Fibroblast of lung (primary cell): ENCODE measurements at regions not wholly inside any gene's neighbourhood (a gene's known extent, or its start where the extent isn't known, plus 50 kb on each side); places are given as distances from the start of the nearest gene placed in this dataset.

Experiments used
- DNase-seq, 2 donors: peaks; one replicate each; pipeline versions ENCODE4 v3.0.0 to v3.0.0-alpha.2; 2010; ENCODE audit warnings: low read depth in 2 of 2
- H2AFZ ChIP-seq: 2 replicates; pipeline ENCODE4 v1.5.1; 2012; ENCODE audit warnings: low read length, control low read depth, inconsistent platforms
- H3K27ac ChIP-seq: 2 replicates; pipeline ENCODE4 v1.5.1; 2011; ENCODE audit warnings: low read length, control low read depth; ENCODE audit not compliant: insufficient read depth
- H3K27me3 ChIP-seq: 2 replicates; pipeline ENCODE4 v1.5.1; 2011; ENCODE audit warnings: mild to moderate bottlenecking, low read length; ENCODE audit not compliant: control insufficient read depth, insufficient read depth
- H3K36me3 ChIP-seq: 2 replicates; pipeline ENCODE4 v1.5.1; 2011; ENCODE audit warnings: low read length; ENCODE audit not compliant: control insufficient read depth, insufficient read depth
- H3K4me1 ChIP-seq: 2 replicates; pipeline ENCODE4 v1.5.1; 2011; ENCODE audit warnings: low read length; ENCODE audit not compliant: control insufficient read depth, insufficient read depth; ENCODE audit errors: extremely low read depth
- H3K4me2 ChIP-seq: 2 replicates; pipeline ENCODE4 v1.5.1; 2011; ENCODE audit warnings: low read length, control low read depth; ENCODE audit not compliant: insufficient read depth; ENCODE audit errors: extremely low read depth
- H3K4me3 ChIP-seq, 4 experiments: fragments of 200-600 bp in 1 of 4; sonication (generic) in 1 of 4; replicated peaks in 1 of 4; 2 replicates each; pipeline ENCODE4 v1.5.1; 2011 to 2016; ENCODE audit warnings: low read length in 4 of 4, low read depth in 3 of 4, mild to moderate bottlenecking in 3 of 4, control low read depth in 2 of 4, inconsistent platforms in 1 of 4, mixed read lengths in 1 of 4; ENCODE audit not compliant: insufficient read depth in 1 of 4; ENCODE audit errors: control extremely low read depth in 1 of 4
- H3K79me2 ChIP-seq: 2 replicates; pipeline ENCODE4 v1.5.1; 2012; ENCODE audit warnings: mild to moderate bottlenecking, low read length, inconsistent platforms; ENCODE audit not compliant: control insufficient read depth, insufficient read depth
- H3K9ac ChIP-seq: 2 replicates; pipeline ENCODE4 v1.5.1; 2011; ENCODE audit warnings: mild to moderate bottlenecking, low read length, control low read depth; ENCODE audit not compliant: insufficient read depth
- H3K9me3 ChIP-seq: 2 replicates; pipeline ENCODE4 v1.5.1; 2012; ENCODE audit warnings: low read depth, low read length; ENCODE audit not compliant: control insufficient read depth, insufficient read depth
- H4K20me1 ChIP-seq: 2 replicates; pipeline ENCODE4 v1.5.1; 2011; ENCODE audit warnings: low read length; ENCODE audit not compliant: control insufficient read depth, insufficient read depth; ENCODE audit errors: extremely low read depth
- CTCF ChIP-seq, 2 donors: IDR thresholded peaks in 1 of 2; conservative IDR thresholded peaks in 1 of 2; 1 replicate in 1 of 2; 2 replicates in 1 of 2; pipeline ENCODE4 v1.5.1; 2011 to 2012; ENCODE audit warnings: low read length in 2 of 2, control low read depth in 1 of 2, inconsistent platforms in 1 of 2, low read depth in 1 of 2, mild to moderate bottlenecking in 1 of 2
- EZH2 ChIP-seq: IDR thresholded peaks from 2 replicates; pipeline ENCODE4 v1.5.1; 2012; ENCODE audit warnings: low read length, control low read depth, mild to moderate bottlenecking; ENCODE audit errors: missing control alignments

GRCh38 chr13:26468265-26468801 lies 89.2 kb upstream of the WASF3 start:
- no peaks in the 10 kb centered on the region for H3K36me3 ChIP-seq
- DNase-seq, result no peak
- H3K9me3 ChIP-seq, result no peaks in the 10 kb centered on the region
- H3K4me3 ChIP-seq, result no peak overlapping the region
- no peak overlapping the region for H2AFZ ChIP-seq
- H3K27ac ChIP-seq, result no peak overlapping the region
- TF ChIP-seq EZH2, result no peak
- TF ChIP-seq CTCF (conservative IDR thresholded peaks at IDR 0.05 in 1 of 2, IDR thresholded peaks at IDR 0.05 in 1 of 2; ENCODE audit: low read depth in 1 of 2, low read length in 2 of 2), result no peak
- H3K79me2 ChIP-seq, result no peaks in the 10 kb centered on the region
- H3K4me2 ChIP-seq, result no peak overlapping the region
- peaks cover 3% of the 10 kb centered on the region for H3K4me1 ChIP-seq
- no peak overlapping the region for H3K9ac ChIP-seq
- H4K20me1 ChIP-seq, result no peaks in the 10 kb centered on the region
- no peaks in the 10 kb centered on the region for H3K27me3 ChIP-seq

- Histone ChIP-seq H3K9ac (no peak overlapping the region), H3K36me3 (no peaks in the 10 kb centered on the region), H3K4me3 (no peak overlapping the region), H3K79me2 (no peaks in the 10 kb centered on the region), H4K20me1 (no peaks in the 10 kb centered on the region), H3K4me2 (no peak overlapping the region), H3K9me3 (no peaks in the 10 kb centered on the region), H3K27me3 (no peaks in the 10 kb centered on the region), H3K4me1 (peaks cover 3% of the 10 kb centered on the region), H3K27ac (no peak overlapping the region), H2AFZ (no peak overlapping the region)
- DNase-seq, result no peak
- TF ChIP-seq CTCF (conservative IDR thresholded peaks at IDR 0.05 in 1 of 2, IDR thresholded peaks at IDR 0.05 in 1 of 2; ENCODE audit: low read depth in 1 of 2, low read length in 2 of 2), result no peak
- TF ChIP-seq EZH2, result no peak
Measured at GRCh38 chr13:26469602-26470001, 87.9 kb upstream of the WASF3 start.

GRCh38 chr13:26471807-26472206 lies 85.7 kb upstream of the WASF3 start:
- H3K79me2 ChIP-seq, result no peaks in the 10 kb centered on the region
- no peaks in the 10 kb centered on the region for H3K27me3 ChIP-seq
- H3K4me3 ChIP-seq, result no peak overlapping the region
- no peaks in the 10 kb centered on the region for H3K4me1 ChIP-seq
- no peak overlapping the region for H2AFZ ChIP-seq
- no peaks in the 10 kb centered on the region for H4K20me1 ChIP-seq
- no peak for DNase-seq
- no peak overlapping the region for H3K4me2 ChIP-seq
- H3K9me3 ChIP-seq, result no peaks in the 10 kb centered on the region
- no peak overlapping the region for H3K27ac ChIP-seq
- H3K36me3 ChIP-seq, result no peaks in the 10 kb centered on the region
- TF ChIP-seq CTCF (conservative IDR thresholded peaks at IDR 0.05 in 1 of 2, IDR thresholded peaks at IDR 0.05 in 1 of 2; ENCODE audit: low read depth in 1 of 2, low read length in 2 of 2) (no peak), EZH2 (no peak)
- H3K9ac ChIP-seq, result no peak overlapping the region
